ENCODE measurements at regions not wholly inside any gene's neighbourhood (a gene's known extent, or its start where the extent isn't known, plus 50 kb on each side); places are given as distances from the start of the nearest gene placed in this dataset.

DNA sequence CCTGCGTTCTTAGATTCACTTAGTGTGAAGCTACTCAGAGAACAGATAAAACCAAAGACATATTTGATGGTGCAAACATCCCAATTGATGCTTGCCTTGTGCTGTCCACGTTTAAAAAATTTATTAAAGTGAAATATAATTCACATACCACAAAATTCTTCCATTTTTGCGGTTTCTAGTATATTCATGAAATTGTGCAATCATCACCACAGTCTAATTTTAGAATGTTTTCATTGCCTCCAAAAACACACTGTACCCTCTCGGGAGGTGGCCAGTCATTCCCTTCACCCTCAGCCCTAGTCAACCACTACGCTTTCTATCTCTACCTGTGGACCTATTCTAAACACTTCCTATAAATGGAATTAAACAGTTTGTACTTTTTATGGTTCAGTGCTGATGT lies 1109.2 kb downstream of the FLRT2 start:
- in situ Hi-C loops (cut with HindIII; ENCODE audit: low pct_ligation_motif_present, low sequenced_read_pairs), result no loop called here
- DNase-seq, result no peak

DNA sequence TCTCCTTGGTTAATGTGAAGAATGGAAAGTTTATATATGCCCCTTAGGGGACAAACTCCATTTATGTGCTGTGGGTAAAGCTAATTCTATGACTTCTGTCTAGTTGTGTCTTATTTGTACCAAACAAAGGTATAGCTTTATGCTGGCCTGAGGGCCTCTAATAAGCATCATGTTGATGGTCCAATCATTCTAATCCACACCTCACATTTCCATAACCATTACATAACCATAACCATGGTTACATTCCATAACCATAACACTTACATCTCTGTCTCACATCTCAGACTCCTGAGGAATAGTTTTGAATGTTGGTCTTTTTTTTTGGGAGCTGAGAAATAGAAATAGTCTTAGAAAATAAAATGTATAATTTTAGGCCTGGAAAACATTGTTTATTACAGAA lies 1097.1 kb downstream of the FLRT2 start:
- TF ChIP-seq, protein P1, sequence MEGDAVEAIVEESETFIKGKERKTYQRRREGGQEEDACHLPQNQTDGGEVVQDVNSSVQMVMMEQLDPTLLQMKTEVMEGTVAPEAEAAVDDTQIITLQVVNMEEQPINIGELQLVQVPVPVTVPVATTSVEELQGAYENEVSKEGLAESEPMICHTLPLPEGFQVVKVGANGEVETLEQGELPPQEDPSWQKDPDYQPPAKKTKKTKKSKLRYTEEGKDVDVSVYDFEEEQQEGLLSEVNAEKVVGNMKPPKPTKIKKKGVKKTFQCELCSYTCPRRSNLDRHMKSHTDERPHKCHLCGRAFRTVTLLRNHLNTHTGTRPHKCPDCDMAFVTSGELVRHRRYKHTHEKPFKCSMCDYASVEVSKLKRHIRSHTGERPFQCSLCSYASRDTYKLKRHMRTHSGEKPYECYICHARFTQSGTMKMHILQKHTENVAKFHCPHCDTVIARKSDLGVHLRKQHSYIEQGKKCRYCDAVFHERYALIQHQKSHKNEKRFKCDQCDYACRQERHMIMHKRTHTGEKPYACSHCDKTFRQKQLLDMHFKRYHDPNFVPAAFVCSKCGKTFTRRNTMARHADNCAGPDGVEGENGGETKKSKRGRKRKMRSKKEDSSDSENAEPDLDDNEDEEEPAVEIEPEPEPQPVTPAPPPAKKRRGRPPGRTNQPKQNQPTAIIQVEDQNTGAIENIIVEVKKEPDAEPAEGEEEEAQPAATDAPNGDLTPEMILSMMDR (IDR thresholded peaks at IDR 0.05; ENCODE audit: low read depth, low read length, missing control alignments), result no peak
- Histone ChIP-seq H3K27me3 (replicated peaks) (no peaks in the 10 kb centered on the region), H3K27ac (no peak overlapping the region), H3K4me3 (ENCODE audit: low read depth, low read length) (no peak overlapping the region), H3K36me3 (replicated peaks) (no peaks in the 10 kb centered on the region)
- in situ Hi-C loops (cut with HindIII; ENCODE audit: low pct_ligation_motif_present, low sequenced_read_pairs), result no loop called here
- DNase-seq, result no peak

More for the DNA sequence above, 1109.2 kb downstream of the FLRT2 start:
- no peaks in the 10 kb centered on the region for H3K27me3 ChIP-seq (replicated peaks)
- no peak overlapping the region for H3K27ac ChIP-seq
- no peaks in the 10 kb centered on the region for H3K36me3 ChIP-seq (replicated peaks)
- H3K4me3 ChIP-seq (ENCODE audit: low read depth, low read length), result no peak overlapping the region
- TF ChIP-seq, protein P1 (IDR thresholded peaks at IDR 0.05; ENCODE audit: low read depth, low read length, missing control alignments), result no peak

DNA sequence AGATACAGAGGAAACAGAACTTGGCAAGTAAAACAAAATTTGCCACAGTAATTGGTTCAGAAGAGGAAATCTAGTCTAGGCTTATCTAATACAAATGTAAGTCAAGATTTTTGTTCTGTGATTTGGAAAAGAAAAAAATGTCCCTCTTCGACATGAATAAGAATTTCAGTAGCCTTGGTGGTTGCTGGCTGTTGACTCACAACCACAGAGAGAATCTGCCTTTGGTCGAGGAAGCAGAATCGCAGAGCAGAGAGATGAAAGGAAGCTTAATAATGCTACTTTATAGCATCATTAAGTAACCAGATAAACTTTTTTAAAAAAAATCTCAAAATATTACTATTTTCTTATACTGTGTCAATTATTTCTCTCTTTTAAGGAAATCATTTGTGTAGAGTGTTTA lies 1096.6 kb downstream of the FLRT2 start:
- Histone ChIP-seq H3K27ac (no peak overlapping the region), H3K4me3 (ENCODE audit: low read depth, low read length) (no peak overlapping the region), H3K27me3 (replicated peaks) (no peaks in the 10 kb centered on the region), H3K36me3 (replicated peaks) (no peaks in the 10 kb centered on the region)
- DNase-seq, result no peak
- TF ChIP-seq, protein P1 (IDR thresholded peaks at IDR 0.05; ENCODE audit: low read depth, low read length, missing control alignments), result no peak
- in situ Hi-C loops (cut with HindIII; ENCODE audit: low pct_ligation_motif_present, low sequenced_read_pairs), result no loop called here

DNA sequence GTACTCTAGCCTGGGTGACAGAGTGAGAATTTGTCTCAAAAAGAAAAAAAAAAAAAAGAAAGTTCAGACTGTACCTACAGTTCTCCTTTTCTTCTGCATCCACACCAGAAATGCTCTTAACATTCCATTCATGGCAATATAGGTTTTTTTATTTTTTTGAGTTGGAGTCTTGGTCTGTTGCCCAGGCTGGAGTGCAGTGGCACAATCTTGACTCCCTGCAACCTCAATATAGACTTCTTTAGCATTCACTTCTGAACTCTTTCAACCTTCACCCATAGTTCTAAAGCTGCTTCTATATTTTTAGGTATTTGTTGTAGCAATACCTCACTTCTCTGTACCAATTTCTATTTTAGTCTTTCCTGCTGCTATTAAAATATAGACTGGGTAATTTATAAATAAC lies 1095.7 kb downstream of the FLRT2 start:
- in situ Hi-C loops (cut with HindIII; ENCODE audit: low pct_ligation_motif_present, low sequenced_read_pairs), result no loop called here
- TF ChIP-seq, protein P1 (IDR thresholded peaks at IDR 0.05; ENCODE audit: low read depth, low read length, missing control alignments), result no peak
- no peaks in the 10 kb centered on the region for H3K27me3 ChIP-seq (replicated peaks)
- no peak overlapping the region for H3K27ac ChIP-seq
- H3K36me3 ChIP-seq (replicated peaks), result no peaks in the 10 kb centered on the region
- no peak for DNase-seq
- no peak overlapping the region for H3K4me3 ChIP-seq (ENCODE audit: low read depth, low read length)

DNA sequence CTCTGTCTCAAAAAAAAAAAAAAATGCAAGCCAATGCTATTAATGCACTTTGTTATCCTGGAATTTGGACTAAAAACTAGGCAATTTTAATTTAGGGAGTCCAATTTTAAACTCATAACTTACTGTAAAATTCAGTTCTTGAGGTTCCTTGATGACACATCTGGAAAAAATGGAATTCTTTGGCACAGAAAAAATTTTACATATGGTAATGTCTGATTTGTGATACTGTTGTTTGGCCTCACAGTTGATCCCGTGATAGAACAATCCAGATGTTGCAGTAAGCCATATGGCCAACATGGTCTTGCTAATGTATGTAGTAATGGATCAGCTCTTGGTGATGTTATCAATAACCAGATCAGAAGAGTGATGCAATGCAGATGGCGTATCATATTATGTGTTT lies 1089.8 kb downstream of the FLRT2 start:
- H3K4me3 ChIP-seq (ENCODE audit: low read depth, low read length), result no peak overlapping the region
- H3K36me3 ChIP-seq (replicated peaks), result no peaks in the 10 kb centered on the region
- H3K27me3 ChIP-seq (replicated peaks), result no peaks in the 10 kb centered on the region
- TF ChIP-seq, protein P1 (IDR thresholded peaks at IDR 0.05; ENCODE audit: low read depth, low read length, missing control alignments), result no peak
- in situ Hi-C loops (cut with HindIII; ENCODE audit: low pct_ligation_motif_present, low sequenced_read_pairs), result no loop called here
- DNase-seq, result no peak
- no peak overlapping the region for H3K27ac ChIP-seq

DNA sequence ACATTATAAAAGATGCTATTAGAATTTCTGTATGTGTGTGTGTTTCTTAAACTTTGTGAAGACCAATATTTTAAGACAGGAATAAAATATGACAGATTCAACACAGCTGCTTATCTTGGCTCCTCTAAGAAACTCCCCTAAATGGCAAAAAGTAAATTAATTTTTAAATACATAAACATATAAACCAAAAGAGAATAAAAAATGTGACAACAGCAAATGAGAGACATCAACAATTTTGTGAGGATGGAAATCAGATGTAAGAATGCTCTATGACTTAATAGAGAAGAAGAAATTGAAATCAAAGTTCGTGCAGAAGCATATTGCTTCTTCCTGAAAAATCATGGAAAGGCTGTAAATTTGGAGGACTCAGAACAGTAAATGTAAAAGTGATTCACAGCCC lies 1083.8 kb downstream of the FLRT2 start:
- no peak for DNase-seq
- H3K36me3 ChIP-seq (replicated peaks), result no peaks in the 10 kb centered on the region
- no peak overlapping the region for H3K27ac ChIP-seq
- H3K27me3 ChIP-seq (replicated peaks), result no peaks in the 10 kb centered on the region
- H3K4me3 ChIP-seq (ENCODE audit: low read depth, low read length), result no peak overlapping the region
- in situ Hi-C loops (cut with HindIII; ENCODE audit: low pct_ligation_motif_present, low sequenced_read_pairs), result no loop called here
- TF ChIP-seq, protein P1 (IDR thresholded peaks at IDR 0.05; ENCODE audit: low read depth, low read length, missing control alignments), result no peak
